HUES48 (cell line): ENCODE measurements at regions not wholly inside any gene's neighbourhood (a gene's known extent, or its start where the extent isn't known, plus 50 kb on each side); places are given as distances from the start of the nearest gene placed in this dataset.
"Not testable (repeated sequence)": the region's sequence is repeated elsewhere in the genome, so short reads cannot be mapped to it uniquely, and the experiment has no call there.

Experiments
- H3K27ac ChIP-seq: one replicate; pipeline ENCODE4 v1.7.0; 2013; ENCODE audit warnings: low read depth, low read length, inconsistent platforms
- H3K27me3 ChIP-seq: 2 replicates; pipeline ENCODE4 v1.6.1; 2013; ENCODE audit warnings: mild to moderate bottlenecking, low read length; ENCODE audit not compliant: control insufficient read depth, insufficient read depth
- H3K36me3 ChIP-seq: 2 replicates; pipeline ENCODE4 v1.6.1; 2013; ENCODE audit warnings: low read length; ENCODE audit not compliant: control insufficient read depth, insufficient read depth
- H3K4me1 ChIP-seq: 2 replicates; pipeline ENCODE4 v1.6.1; 2013; ENCODE audit warnings: mild to moderate bottlenecking, low read length; ENCODE audit not compliant: control insufficient read depth, insufficient read depth
- H3K4me3 ChIP-seq: 2 replicates; pipeline ENCODE4 v1.5.1; 2013; ENCODE audit warnings: mild to moderate bottlenecking, low read depth, low read length
- H3K9ac ChIP-seq: 2 replicates; pipeline ENCODE4 v1.6.1; 2013; ENCODE audit warnings: mild to moderate bottlenecking, low read depth, low read length, moderate library complexity
- H3K9me3 ChIP-seq: 2 replicates; pipeline ENCODE4 v1.6.1; 2013; ENCODE audit warnings: low read length; ENCODE audit not compliant: control insufficient read depth, insufficient read depth

DNA sequence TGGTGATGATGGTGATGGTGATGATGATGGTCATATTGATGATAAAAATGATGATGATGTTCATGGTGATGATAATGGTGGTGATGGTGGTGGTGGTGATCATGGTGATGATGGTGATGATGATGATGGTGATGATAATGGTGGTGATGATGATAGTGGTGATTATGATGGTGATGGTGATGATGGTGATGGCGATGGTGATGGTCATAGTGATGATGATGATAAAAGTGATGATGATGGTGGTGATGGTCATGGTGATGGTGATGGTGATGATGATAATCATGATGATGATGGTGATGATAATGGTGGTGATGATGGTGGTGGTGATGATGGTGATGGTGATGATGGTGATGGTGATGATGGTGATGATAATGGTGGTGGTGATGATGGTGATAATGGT lies 478.7 kb downstream of the TYW1 start:
- H3K27ac ChIP-seq, result no peak overlapping the region
- no peaks in the 10 kb centered on the region for H3K36me3 ChIP-seq
- 0 out of 2 replicates have a peak, but pooled peaks cover 3% of the 10 kb centered on the region for H3K9me3 ChIP-seq
- H3K4me3 ChIP-seq, result no peak overlapping the region
- no peaks in the 10 kb centered on the region for H3K4me1 ChIP-seq
- no peak overlapping the region for H3K9ac ChIP-seq
- no peaks in the 10 kb centered on the region for H3K27me3 ChIP-seq

DNA sequence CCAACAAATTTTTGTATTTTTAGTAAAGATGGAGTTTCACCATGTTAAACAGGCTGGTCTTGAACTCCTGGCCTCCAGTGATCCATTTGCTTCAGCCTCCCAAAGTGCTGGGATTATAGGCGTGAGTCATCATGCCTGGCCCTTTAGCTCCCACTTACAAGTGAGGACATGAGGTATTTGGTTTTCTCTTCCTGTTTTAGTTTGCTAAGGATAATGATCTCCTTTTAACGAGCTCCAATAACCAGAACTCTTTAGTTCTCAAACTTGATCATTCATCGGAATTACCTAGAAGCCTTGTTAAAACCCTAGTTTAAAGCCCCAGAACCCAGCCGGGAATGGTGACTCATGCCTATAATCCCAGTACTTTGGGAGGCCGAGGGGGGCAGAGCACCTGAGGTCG lies 481.4 kb downstream of the TYW1 start:
- Histone ChIP-seq H3K27me3 (no peaks in the 10 kb centered on the region), H3K27ac (no peak overlapping the region), H3K9ac (no peak overlapping the region), H3K4me3 (no peak overlapping the region), H3K4me1 (no peaks in the 10 kb centered on the region), H3K9me3 (0 out of 2 replicates have a peak, but pooled peaks cover 3% of the 10 kb centered on the region), H3K36me3 (no peaks in the 10 kb centered on the region)

DNA sequence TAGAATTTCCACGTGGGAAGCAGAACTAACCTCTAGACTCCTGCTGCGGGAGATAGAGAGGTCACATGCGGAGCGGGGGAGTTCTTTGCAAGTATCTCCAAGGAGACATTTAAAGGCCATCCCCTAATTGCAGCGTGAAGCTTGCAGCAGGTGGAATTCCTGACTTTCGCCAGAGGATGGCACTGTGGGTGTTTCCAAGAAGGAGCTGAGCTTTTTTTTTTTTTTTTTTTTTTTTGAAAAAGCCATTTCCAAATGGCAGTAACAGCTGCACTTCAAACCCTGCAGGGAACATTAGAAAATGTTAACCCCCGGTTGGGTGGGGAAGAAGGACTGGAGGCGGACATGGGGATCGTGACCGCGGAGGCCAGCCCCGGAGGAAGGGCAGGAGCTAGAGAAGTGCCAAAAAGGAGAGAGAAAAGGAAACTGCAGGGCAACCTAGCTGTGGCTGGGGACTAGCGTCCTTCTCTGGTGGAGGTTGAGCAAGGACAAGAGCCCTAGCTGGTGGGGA lies 487.7 kb downstream of the TYW1 start:
- no peaks in the 10 kb centered on the region for H3K9me3 ChIP-seq
- no peak overlapping the region for H3K27ac ChIP-seq
- H3K9ac ChIP-seq, result no peak overlapping the region
- H3K4me1 ChIP-seq, result peaks cover 7% of the 10 kb centered on the region
- H3K36me3 ChIP-seq, result no peaks in the 10 kb centered on the region
- H3K27me3 ChIP-seq, result peaks cover 4% of the 10 kb centered on the region; the same call in 1 of the 2 replicates
- peak overlapping the region; percentile 55 for H3K4me3 ChIP-seq

DNA sequence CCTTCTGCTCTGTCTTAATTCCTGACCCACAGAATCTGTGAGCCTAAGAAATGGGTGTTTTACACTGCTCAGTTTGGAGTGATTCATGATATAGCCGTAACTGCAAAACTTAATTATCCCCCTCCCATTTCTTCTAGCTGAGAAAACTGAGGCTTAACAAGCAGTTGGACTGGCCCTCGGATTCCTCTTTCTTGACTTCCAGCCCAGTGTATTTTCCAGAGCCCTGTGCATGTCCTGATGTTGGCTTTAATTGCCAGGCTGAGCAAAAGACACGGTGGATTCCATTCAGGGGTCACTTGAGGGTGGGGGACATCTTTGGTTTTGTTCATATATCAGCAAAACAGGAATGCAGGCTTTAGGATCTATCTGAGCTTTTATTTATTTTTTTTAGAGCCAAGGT lies 489.8 kb downstream of the TYW1 start:
- Histone ChIP-seq H3K9ac (no peak overlapping the region), H3K4me1 (peaks cover 7% of the 10 kb centered on the region), H3K9me3 (0 out of 2 replicates have a peak, but pooled peaks cover 3% of the 10 kb centered on the region), H3K27me3 (peaks cover 4% of the 10 kb centered on the region; the same call in 1 of the 2 replicates), H3K27ac (no peak overlapping the region), H3K4me3 (no peak overlapping the region), H3K36me3 (no peaks in the 10 kb centered on the region)

DNA sequence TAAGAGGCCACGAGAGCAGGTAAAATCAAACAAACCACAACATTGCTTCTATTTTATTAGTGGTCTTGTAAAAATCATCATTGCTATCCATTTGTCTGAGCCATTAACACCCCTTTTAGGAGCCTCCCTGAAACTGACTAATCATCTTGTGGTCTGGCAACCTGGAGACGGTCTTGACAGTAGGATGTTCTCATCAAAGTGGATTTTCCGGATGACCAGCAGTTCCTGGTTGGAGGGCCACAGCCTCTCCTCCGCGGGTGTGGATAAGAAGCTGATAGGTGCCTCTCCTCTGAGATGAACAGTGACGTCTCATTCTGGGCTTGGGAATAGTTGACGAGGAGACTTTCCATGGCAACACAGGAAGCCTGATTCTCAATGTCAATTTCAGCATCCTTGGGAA lies 490.7 kb downstream of the TYW1 start:
- H3K27me3 ChIP-seq, result peaks cover 4% of the 10 kb centered on the region; the same call in 1 of the 2 replicates
- peaks cover 7% of the 10 kb centered on the region for H3K4me1 ChIP-seq
- no peak overlapping the region for H3K4me3 ChIP-seq
- H3K9me3 ChIP-seq, result 0 out of 2 replicates have a peak, but pooled peaks cover 3% of the 10 kb centered on the region
- no peak overlapping the region for H3K9ac ChIP-seq
- H3K36me3 ChIP-seq, result no peaks in the 10 kb centered on the region
- no peak overlapping the region for H3K27ac ChIP-seq

DNA sequence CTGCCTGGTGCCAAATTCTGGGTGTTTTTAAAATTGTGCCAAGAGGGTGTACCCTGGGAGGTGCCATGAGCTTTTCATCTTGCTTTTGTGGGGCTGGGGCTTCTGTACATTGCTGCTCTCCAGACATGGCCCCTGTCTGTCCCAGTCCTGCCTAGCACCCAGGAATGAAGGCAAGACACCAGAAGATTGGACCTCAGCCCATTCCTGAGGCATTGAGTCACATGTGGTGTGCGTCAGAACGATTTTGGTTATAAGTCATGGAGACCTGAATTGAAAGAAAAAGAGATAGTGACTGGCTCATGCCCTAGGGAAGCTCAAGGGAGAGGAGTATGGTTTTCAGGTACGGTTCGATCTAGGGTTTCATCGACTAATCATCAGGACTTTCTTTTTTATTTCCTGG lies 493.2 kb downstream of the TYW1 start:
- no peak overlapping the region for H3K9ac ChIP-seq
- H3K4me1 ChIP-seq, result peaks cover 2% of the 10 kb centered on the region
- H3K4me3 ChIP-seq, result no peak overlapping the region
- peaks cover 3% of the 10 kb centered on the region; the same call in 1 of the 2 replicates for H3K27me3 ChIP-seq
- 0 out of 2 replicates have a peak, but pooled peaks cover 3% of the 10 kb centered on the region for H3K9me3 ChIP-seq
- H3K36me3 ChIP-seq, result no peaks in the 10 kb centered on the region
- no peak overlapping the region for H3K27ac ChIP-seq

DNA sequence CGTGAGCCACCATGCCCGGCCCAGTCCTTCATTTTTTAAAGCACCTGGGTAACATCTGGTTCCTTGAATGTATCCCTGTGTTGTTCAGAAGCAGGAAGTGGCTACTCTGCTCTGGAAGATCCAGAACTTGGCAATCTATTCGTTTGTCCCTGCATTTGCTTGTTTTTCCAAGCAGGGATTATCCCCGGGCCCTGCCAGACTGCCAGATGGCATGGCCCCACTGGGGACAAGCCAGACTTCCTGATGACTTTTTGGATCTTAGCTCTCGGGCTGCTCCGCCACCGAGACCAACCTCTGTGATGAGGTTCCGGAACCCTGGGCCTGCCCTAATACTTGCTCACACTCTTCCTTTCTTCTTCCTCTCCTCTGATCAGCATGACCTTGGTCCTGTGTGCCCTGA lies 496.7 kb downstream of the TYW1 start:
- H3K9ac ChIP-seq, result no peak overlapping the region
- no peak overlapping the region for H3K4me3 ChIP-seq
- H3K4me1 ChIP-seq, result no peaks in the 10 kb centered on the region
- H3K9me3 ChIP-seq, result 0 out of 2 replicates have a peak, but pooled peaks cover 3% of the 10 kb centered on the region
- no peak overlapping the region for H3K27ac ChIP-seq
- no peaks in the 10 kb centered on the region for H3K36me3 ChIP-seq
- no peaks in the 10 kb centered on the region for H3K27me3 ChIP-seq

DNA sequence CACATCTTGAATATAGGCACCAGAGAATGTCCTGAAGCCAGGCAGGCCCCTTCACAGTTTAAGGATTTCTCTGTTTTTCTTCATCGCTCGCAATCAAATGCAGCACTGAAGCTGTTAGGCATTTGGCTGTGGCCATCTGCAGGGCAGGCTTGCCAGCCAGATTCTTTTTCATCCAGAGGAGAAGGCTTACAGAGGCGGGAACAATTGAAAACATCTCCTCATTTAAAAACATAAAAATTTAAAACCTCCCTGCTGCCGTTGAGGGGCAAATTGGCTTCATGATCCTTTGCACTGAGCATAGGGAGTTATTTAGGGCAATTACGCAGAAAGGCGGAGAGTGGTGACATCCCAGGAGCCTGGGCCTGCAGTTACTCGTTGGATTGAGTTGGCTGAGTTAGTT lies 500.0 kb downstream of the TYW1 start:
- Histone ChIP-seq H3K27me3 (no peaks in the 10 kb centered on the region), H3K36me3 (no peaks in the 10 kb centered on the region), H3K4me1 (no peaks in the 10 kb centered on the region), H3K9ac (no peak overlapping the region), H3K9me3 (no peaks in the 10 kb centered on the region), H3K4me3 (no peak overlapping the region), H3K27ac (no peak overlapping the region)

DNA sequence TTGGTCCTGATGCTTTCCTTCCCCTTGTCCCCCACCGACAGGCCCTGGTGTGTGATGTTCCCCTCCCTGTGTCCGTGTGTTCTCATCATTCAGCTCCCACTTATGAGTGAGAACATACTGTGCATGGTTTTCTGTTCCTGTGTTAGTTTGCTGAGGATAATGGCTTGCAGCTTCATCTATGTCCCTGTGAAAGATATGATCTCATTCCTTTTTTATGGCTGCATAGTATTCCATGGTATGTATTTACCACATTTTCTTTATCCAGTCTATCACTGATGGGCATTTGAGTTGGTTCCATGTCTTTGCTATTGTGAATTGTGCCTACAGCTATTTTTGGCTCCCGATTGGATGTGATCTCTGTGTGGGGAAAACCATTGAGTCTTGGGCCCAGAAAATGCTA lies 501.3 kb downstream of the TYW1 start:
- H3K4me1 ChIP-seq, H3K9me3 ChIP-seq, H3K9ac ChIP-seq, H3K27ac ChIP-seq, H3K4me3 ChIP-seq, H3K27me3 ChIP-seq, H3K36me3 ChIP-seq: not testable (repeated sequence)

DNA sequence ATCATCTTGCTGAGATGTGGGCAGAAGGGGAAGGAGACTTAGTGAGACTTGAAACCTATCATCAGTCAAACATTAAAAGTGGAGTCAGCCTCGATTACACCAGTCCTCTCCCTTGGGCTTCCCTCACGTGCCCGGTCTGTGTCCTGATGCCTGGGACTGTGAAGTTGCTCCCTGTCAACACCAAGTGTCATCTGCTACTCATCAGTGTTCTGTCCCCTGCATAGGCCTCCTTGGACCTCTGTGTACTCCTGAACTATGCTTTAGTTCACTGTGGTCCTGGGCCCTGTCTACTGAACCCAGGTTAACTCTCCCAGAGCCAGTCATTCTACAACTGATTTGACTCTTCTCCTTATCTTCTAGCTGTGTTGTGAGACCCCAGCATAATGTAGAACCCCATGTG lies 506.3 kb downstream of the TYW1 start:
- no peaks in the 10 kb centered on the region for H3K36me3 ChIP-seq
- no peaks in the 10 kb centered on the region for H3K27me3 ChIP-seq
- no peak overlapping the region for H3K27ac ChIP-seq
- no peaks in the 10 kb centered on the region for H3K4me1 ChIP-seq
- peaks cover 5% of the 10 kb centered on the region for H3K9me3 ChIP-seq
- H3K4me3 ChIP-seq, result no peak overlapping the region
- H3K9ac ChIP-seq, result no peak overlapping the region

DNA sequence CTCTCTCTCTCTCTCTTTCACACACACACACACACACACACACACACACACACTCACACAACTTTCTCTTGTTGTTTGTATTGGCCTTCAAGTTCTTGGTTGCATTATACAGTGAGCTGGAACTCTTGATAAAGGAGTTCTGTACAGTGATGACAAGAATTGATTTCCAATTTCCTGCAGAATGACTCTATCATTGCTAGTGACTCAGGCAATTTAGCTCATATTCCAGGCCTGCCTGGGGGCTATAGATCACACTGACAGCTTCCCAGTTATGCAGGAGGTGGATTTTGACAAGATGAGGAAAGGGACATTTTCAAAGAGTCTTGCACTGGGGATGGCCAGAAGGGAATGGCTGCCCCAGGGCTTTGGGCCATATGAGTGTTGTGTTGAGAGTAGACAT lies 508.8 kb downstream of the TYW1 start:
- H3K9me3 ChIP-seq, result peaks cover 5% of the 10 kb centered on the region

More for the DNA sequence above, 508.8 kb downstream of the TYW1 start:
- Histone ChIP-seq H3K27ac (no peak overlapping the region), H3K4me1 (0 out of 2 replicates have a peak, but pooled peaks cover 2% of the 10 kb centered on the region), H3K36me3 (no peaks in the 10 kb centered on the region), H3K4me3 (no peak overlapping the region), H3K27me3 (no peaks in the 10 kb centered on the region), H3K9ac (no peak overlapping the region)
